GM12878 (cell line): ENCODE measurements at regions not wholly inside any gene's neighbourhood (a gene's known extent, or its start where the extent isn't known, plus 50 kb on each side); places are given as distances from the start of the nearest gene placed in this dataset.

Experiments
- ATF7 ChIP-seq: fragments of 450-650 bp; IDR thresholded peaks from 2 replicates; pipeline ENCODE4 v1.6.1; 2016; ENCODE audit warnings: low read depth, mild to moderate bottlenecking
- BMI1 ChIP-seq: fragments of 450-650 bp; IDR thresholded peaks from 2 replicates; pipeline ENCODE4 v1.6.1; 2016; ENCODE audit warnings: mild to moderate bottlenecking, moderate library complexity, borderline replicate concordance
- CEBPB ChIP-seq, 2 experiments: fragments of 150-350 bp in 1 of 2; IDR thresholded peaks; 2 replicates each; pipeline ENCODE4 v1.6.1; 2012 to 2014; ENCODE audit warnings: low read depth in 2 of 2, low read length in 2 of 2, borderline replicate concordance in 1 of 2, inconsistent platforms in 1 of 2
- CHD4 ChIP-seq: fragments of 200-600 bp; sonication (generic); IDR thresholded peaks from 2 replicates; pipeline ENCODE4 v1.6.1; 2016; ENCODE audit warnings: mild to moderate bottlenecking
- DPF2 ChIP-seq: fragments of 450-650 bp; IDR thresholded peaks from 2 replicates; pipeline ENCODE4 v1.6.1; 2017; ENCODE audit warnings: mild to moderate bottlenecking
- EP300 ChIP-seq, 2 experiments: fragments of 150-350 bp in 1 of 2; IDR thresholded peaks; 2 replicates each; pipeline ENCODE4 v1.6.1; 2011 to 2012; ENCODE audit warnings: low read depth in 2 of 2, low read length in 2 of 2, borderline replicate concordance in 1 of 2, improper control_type of control experiment in 1 of 2, inconsistent platforms in 1 of 2; ENCODE audit not compliant: control insufficient read depth in 1 of 2
- ETV6 ChIP-seq, 2 experiments: fragments of 450-650 bp in 1 of 2; IDR thresholded peaks in 1 of 2; conservative IDR thresholded peaks in 1 of 2; 2 replicates each; pipeline ENCODE4 v1.6.1; 2014; ENCODE audit warnings: antibody characterized with exemption in 1 of 2, borderline replicate concordance in 1 of 2, low read depth in 1 of 2, mild to moderate bottlenecking in 1 of 2, moderate library complexity in 1 of 2
- GABPA ChIP-seq: IDR thresholded peaks from 2 replicates; pipeline ENCODE4 v1.6.1; 2014; ENCODE audit warnings: antibody characterized with exemption, low read depth, mild to moderate bottlenecking, inconsistent platforms
- GATAD2B ChIP-seq: fragments of 450-650 bp; conservative IDR thresholded peaks from 2 replicates; pipeline ENCODE4 v1.6.1; 2017; ENCODE audit warnings: low read depth, mild to moderate bottlenecking, moderate library complexity
- MTA2 ChIP-seq: fragments of 450-650 bp; IDR thresholded peaks from 2 replicates; pipeline ENCODE4 v1.6.1; 2016; ENCODE audit warnings: low read depth, mild to moderate bottlenecking, moderate library complexity
- NBN ChIP-seq: fragments of 450-650 bp; IDR thresholded peaks from 2 replicates; pipeline ENCODE4 v1.6.1; 2016
- RELA ChIP-seq: fragments of 450-650 bp; IDR thresholded peaks from 2 replicates; pipeline ENCODE4 v1.8.0; 2014; ENCODE audit warnings: borderline replicate concordance; ENCODE audit not compliant: partially characterized antibody
- SIX5 ChIP-seq: IDR thresholded peaks from 2 replicates; pipeline ENCODE4 v1.6.1; 2011; ENCODE audit warnings: mild to moderate bottlenecking, low read depth, low read length, moderate library complexity; ENCODE audit not compliant: severe bottlenecking
- SP1 ChIP-seq: IDR thresholded peaks from one replicate; pipeline ENCODE4 v1.6.1; 2011; ENCODE audit warnings: low read depth, low read length
- SUPT20H ChIP-seq: IDR thresholded peaks from 2 replicates; pipeline ENCODE4 v1.6.1; 2011; ENCODE audit warnings: low read depth, mild to moderate bottlenecking, low read length, moderate library complexity, borderline replicate concordance; ENCODE audit not compliant: control insufficient read depth
- TBL1XR1 ChIP-seq: IDR thresholded peaks from 2 replicates; pipeline ENCODE4 v1.6.1; 2012; ENCODE audit warnings: low read depth, low read length, improper control_type of control experiment
- WRNIP1 ChIP-seq: IDR thresholded peaks from 2 replicates; pipeline ENCODE4 v1.6.1; 2011; ENCODE audit warnings: low read depth, low read length, improper control_type of control experiment, borderline replicate concordance
- TF ChIP-seq, protein P1 (sequence below): IDR thresholded peaks from 2 replicates; pipeline ENCODE4 v1.6.1; 2011; ENCODE audit warnings: borderline replicate concordance, low read depth, mild to moderate bottlenecking, moderate library complexity, low read length; ENCODE audit not compliant: insufficient read depth, poor library complexity, severe bottlenecking
- TF ChIP-seq, protein P2 (sequence below): IDR thresholded peaks from 2 replicates; pipeline ENCODE4 v1.6.1; 2012; ENCODE audit warnings: improper control_type of control experiment, low read depth, low read length; ENCODE audit not compliant: insufficient replicate concordance
- TF ChIP-seq, protein P3 (sequence below): IDR thresholded peaks from 2 replicates; pipeline ENCODE4 v1.6.1; 2012; ENCODE audit warnings: low read length, inconsistent platforms
- TF ChIP-seq, protein P4 (sequence below): IDR thresholded peaks from 2 replicates; pipeline ENCODE4 v1.6.1; 2012; ENCODE audit warnings: low read depth, low read length, improper control_type of control experiment

DNA sequence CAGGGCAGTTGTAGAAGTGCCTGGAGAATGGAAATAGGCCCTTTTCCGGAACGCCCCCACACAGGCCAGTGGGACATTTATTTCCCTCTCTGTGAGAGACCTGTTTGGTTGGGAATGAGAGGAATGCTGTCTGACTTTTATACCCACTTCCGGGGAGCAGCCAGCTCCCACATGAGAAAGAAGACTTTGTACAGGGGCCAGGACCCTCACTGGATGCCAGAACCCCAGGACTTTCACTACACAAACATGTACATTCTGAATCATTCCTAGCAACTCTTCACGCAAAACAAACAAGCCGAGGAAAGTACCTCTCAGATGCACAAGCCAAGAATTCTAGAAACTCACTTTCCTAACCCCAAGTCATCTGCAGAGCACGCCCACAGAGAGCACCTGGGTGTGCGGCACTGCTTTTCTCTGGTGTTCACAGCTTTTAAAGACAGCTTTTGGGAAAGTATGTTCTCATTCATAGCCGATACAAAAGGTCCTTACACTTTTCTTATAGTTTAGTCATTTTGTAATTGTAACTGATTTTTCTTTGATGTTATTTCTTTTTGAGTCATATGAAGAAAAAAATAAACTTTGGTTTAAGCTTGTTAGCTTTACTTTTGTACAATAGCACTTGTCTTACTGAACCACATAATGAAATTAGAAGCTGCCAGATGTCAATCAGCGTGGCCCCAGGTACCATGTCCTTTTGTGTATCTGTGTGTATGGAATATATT is 856.1 kb upstream of the ID2 start (continued):
- TF ChIP-seq, protein P1, sequence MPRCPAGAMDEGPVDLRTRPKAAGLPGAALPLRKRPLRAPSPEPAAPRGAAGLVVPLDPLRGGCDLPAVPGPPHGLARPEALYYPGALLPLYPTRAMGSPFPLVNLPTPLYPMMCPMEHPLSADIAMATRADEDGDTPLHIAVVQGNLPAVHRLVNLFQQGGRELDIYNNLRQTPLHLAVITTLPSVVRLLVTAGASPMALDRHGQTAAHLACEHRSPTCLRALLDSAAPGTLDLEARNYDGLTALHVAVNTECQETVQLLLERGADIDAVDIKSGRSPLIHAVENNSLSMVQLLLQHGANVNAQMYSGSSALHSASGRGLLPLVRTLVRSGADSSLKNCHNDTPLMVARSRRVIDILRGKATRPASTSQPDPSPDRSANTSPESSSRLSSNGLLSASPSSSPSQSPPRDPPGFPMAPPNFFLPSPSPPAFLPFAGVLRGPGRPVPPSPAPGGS, result peak; percentile 71
- TF ChIP-seq CHD4 (no peak), GATAD2B (peak; percentile 81; the same call in 1 of the 2 replicates), ETV6 (conservative IDR thresholded peaks at IDR 0.05 in 1 of 2, IDR thresholded peaks at IDR 0.05 in 1 of 2; ENCODE audit: borderline replicate concordance in 1 of 2, low read depth in 1 of 2) (peak in 1 of 2 experiments; percentile 85; a peak in 2 of 4 replicates), RELA (peak; percentile 62), GABPA (peak; percentile 68), NBN (peak; percentile 59; the same call in 1 of the 2 replicates), ATF7 (peak; percentile 86), DPF2 (peak; percentile 97), WRNIP1 (no peak), TBL1XR1 (peak; percentile 93), SP1 (no peak), EP300 (IDR thresholded peaks at IDR 0.05; ENCODE audit: borderline replicate concordance in 1 of 2, control insufficient read depth in 1 of 2, low read depth in 2 of 2, low read length in 2 of 2) (peak; percentile 94 to 98), BMI1 (peak; percentile 78), SIX5 (no peak), SUPT20H (no peak), MTA2 (peak; percentile 96), CEBPB (IDR thresholded peaks at IDR 0.05; ENCODE audit: borderline replicate concordance in 1 of 2, low read depth in 2 of 2, low read length in 2 of 2) (peak in 1 of 2 experiments; percentile 79; a peak in 2 of 4 replicates)
- TF ChIP-seq, protein P2, sequence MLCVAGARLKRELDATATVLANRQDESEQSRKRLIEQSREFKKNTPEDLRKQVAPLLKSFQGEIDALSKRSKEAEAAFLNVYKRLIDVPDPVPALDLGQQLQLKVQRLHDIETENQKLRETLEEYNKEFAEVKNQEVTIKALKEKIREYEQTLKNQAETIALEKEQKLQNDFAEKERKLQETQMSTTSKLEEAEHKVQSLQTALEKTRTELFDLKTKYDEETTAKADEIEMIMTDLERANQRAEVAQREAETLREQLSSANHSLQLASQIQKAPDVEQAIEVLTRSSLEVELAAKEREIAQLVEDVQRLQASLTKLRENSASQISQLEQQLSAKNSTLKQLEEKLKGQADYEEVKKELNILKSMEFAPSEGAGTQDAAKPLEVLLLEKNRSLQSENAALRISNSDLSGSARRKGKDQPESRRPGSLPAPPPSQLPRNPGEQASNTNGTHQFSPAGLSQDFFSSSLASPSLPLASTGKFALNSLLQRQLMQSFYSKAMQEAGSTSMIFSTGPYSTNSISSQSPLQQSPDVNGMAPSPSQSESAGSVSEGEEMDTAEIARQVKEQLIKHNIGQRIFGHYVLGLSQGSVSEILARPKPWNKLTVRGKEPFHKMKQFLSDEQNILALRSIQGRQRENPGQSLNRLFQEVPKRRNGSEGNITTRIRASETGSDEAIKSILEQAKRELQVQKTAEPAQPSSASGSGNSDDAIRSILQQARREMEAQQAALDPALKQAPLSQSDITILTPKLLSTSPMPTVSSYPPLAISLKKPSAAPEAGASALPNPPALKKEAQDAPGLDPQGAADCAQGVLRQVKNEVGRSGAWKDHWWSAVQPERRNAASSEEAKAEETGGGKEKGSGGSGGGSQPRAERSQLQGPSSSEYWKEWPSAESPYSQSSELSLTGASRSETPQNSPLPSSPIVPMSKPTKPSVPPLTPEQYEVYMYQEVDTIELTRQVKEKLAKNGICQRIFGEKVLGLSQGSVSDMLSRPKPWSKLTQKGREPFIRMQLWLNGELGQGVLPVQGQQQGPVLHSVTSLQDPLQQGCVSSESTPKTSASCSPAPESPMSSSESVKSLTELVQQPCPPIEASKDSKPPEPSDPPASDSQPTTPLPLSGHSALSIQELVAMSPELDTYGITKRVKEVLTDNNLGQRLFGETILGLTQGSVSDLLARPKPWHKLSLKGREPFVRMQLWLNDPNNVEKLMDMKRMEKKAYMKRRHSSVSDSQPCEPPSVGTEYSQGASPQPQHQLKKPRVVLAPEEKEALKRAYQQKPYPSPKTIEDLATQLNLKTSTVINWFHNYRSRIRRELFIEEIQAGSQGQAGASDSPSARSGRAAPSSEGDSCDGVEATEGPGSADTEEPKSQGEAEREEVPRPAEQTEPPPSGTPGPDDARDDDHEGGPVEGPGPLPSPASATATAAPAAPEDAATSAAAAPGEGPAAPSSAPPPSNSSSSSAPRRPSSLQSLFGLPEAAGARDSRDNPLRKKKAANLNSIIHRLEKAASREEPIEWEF, result peak; percentile 85
- TF ChIP-seq, protein P3, sequence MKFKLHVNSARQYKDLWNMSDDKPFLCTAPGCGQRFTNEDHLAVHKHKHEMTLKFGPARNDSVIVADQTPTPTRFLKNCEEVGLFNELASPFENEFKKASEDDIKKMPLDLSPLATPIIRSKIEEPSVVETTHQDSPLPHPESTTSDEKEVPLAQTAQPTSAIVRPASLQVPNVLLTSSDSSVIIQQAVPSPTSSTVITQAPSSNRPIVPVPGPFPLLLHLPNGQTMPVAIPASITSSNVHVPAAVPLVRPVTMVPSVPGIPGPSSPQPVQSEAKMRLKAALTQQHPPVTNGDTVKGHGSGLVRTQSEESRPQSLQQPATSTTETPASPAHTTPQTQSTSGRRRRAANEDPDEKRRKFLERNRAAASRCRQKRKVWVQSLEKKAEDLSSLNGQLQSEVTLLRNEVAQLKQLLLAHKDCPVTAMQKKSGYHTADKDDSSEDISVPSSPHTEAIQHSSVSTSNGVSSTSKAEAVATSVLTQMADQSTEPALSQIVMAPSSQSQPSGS, result peak; percentile 93
- TF ChIP-seq, protein P4, sequence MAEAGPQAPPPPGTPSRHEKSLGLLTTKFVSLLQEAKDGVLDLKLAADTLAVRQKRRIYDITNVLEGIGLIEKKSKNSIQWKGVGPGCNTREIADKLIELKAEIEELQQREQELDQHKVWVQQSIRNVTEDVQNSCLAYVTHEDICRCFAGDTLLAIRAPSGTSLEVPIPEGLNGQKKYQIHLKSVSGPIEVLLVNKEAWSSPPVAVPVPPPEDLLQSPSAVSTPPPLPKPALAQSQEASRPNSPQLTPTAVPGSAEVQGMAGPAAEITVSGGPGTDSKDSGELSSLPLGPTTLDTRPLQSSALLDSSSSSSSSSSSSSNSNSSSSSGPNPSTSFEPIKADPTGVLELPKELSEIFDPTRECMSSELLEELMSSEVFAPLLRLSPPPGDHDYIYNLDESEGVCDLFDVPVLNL, result no peak
